ENCODE measurements at regions not wholly inside any gene's neighbourhood (a gene's known extent, or its start where the extent isn't known, plus 50 kb on each side); places are given as distances from the start of the nearest gene placed in this dataset.

DNA sequence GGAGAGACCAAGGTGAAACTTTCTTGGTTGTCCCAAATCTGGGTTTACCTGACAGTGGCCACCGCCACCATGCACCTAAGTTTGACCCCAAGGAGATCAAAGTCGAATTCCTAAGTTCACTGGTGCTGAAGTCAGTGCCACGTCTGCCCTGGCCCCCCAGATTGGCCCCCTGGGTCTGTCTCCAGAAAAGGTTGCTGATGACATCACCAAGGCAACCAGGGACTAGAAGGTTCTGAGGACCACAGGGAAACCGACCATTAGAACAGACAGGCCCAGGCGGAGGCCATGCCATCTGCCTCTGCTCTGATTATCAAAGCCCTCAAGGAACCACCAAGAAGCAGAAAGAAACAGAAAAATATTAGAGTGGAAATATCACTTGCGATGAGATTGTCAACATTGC, 91.2 kb downstream of the DLL1 start:
- TF ChIP-seq, protein P1, sequence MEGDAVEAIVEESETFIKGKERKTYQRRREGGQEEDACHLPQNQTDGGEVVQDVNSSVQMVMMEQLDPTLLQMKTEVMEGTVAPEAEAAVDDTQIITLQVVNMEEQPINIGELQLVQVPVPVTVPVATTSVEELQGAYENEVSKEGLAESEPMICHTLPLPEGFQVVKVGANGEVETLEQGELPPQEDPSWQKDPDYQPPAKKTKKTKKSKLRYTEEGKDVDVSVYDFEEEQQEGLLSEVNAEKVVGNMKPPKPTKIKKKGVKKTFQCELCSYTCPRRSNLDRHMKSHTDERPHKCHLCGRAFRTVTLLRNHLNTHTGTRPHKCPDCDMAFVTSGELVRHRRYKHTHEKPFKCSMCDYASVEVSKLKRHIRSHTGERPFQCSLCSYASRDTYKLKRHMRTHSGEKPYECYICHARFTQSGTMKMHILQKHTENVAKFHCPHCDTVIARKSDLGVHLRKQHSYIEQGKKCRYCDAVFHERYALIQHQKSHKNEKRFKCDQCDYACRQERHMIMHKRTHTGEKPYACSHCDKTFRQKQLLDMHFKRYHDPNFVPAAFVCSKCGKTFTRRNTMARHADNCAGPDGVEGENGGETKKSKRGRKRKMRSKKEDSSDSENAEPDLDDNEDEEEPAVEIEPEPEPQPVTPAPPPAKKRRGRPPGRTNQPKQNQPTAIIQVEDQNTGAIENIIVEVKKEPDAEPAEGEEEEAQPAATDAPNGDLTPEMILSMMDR (IDR thresholded peaks at IDR 0.05) = no peak
- TF ChIP-seq HMGXB4 (CRISPR knock-in tag; IDR thresholded peaks at IDR 0.05) = no peak
- TF ChIP-seq FOXJ3 (CRISPR knock-in tag; IDR thresholded peaks at IDR 0.05; ENCODE audit: borderline replicate concordance) = no peak
- TF ChIP-seq NFE2L1 (CRISPR knock-in tag; IDR thresholded peaks at IDR 0.05) = no peak
- TF ChIP-seq ATF2 (CRISPR knock-in tag; IDR thresholded peaks at IDR 0.05; ENCODE audit: borderline replicate concordance, low read depth) = no peak
- no peak for TF ChIP-seq IRF2 (CRISPR knock-in tag; IDR thresholded peaks at IDR 0.05; ENCODE audit: borderline replicate concordance, low read depth)
- TF ChIP-seq, protein P2, sequence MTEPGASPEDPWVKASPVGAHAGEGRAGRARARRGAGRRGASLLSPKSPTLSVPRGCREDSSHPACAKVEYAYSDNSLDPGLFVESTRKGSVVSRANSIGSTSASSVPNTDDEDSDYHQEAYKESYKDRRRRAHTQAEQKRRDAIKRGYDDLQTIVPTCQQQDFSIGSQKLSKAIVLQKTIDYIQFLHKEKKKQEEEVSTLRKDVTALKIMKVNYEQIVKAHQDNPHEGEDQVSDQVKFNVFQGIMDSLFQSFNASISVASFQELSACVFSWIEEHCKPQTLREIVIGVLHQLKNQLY (CRISPR knock-in tag; IDR thresholded peaks at IDR 0.05) = no peak
- TF ChIP-seq ZNF423 (CRISPR knock-in tag; IDR thresholded peaks at IDR 0.05) = no peak

All from WTC11 (cell line).